H1 (cell line): ENCODE measurements at regions not wholly inside any gene's neighbourhood (a gene's known extent, or its start where the extent isn't known, plus 50 kb on each side); places are given as distances from the start of the nearest gene placed in this dataset.

ENCODE experiments used
- CTCF ChIA-PET: fragments of 300-600 bp; sonication (Branson Sonifier 250); formaldehyde crosslinking; loops from one replicate; lab custom pipeline; 2021; ENCODE audit not compliant: partially characterized antibody; lab: Charles Lee
- POLR2A ChIA-PET: fragments of 300-600 bp; sonication (Branson Sonifier 250); formaldehyde crosslinking; loops from one replicate; lab custom pipeline; 2021; ENCODE audit warnings: inconsistent platforms; ENCODE audit not compliant: partially characterized antibody; lab: Charles Lee
- DNase-seq, 2 experiments: peaks; one replicate each; pipeline versions ENCODE4 v3.0.0 to v3.0.0-alpha.2; 2010 to 2022; ENCODE audit warnings: low spot score in 2 of 2, low read depth in 1 of 2, mixed read lengths in 1 of 2
- FAIRE-seq: peaks from 2 replicates; lab custom pipeline; 2011; peaks lifted over from hg19 to GRCh38; lab: Jason Lieb, UNC
- H2AFZ ChIP-seq: 2 replicates; pipeline ENCODE4 v1.8.1; 2012; ENCODE audit warnings: low read length, inconsistent platforms
- H2AK5ac ChIP-seq: 2 replicates; pipeline ENCODE4 v1.6.1; 2013; ENCODE audit warnings: low read depth, low read length
- H2BK120ac ChIP-seq: replicated peaks from 2 replicates; pipeline ENCODE3; 2013; ENCODE audit warnings: low read depth, low read length, inconsistent platforms
- H2BK12ac ChIP-seq: 2 replicates; pipeline ENCODE4 v1.6.1; 2013; ENCODE audit warnings: low read depth, low read length
- H2BK15ac ChIP-seq: 2 replicates; pipeline ENCODE4 v1.6.1; 2013; ENCODE audit warnings: low read length
- H2BK20ac ChIP-seq: 2 replicates; pipeline ENCODE4 v1.6.1; 2013; ENCODE audit warnings: low read length
- H2BK5ac ChIP-seq: 2 replicates; pipeline ENCODE4 v1.6.1; 2013; ENCODE audit warnings: low read depth, low read length
- H3K14ac ChIP-seq: 2 replicates; pipeline ENCODE4 v1.6.1; 2013; ENCODE audit warnings: inconsistent platforms; ENCODE audit not compliant: insufficient read length
- H3K18ac ChIP-seq: 2 replicates; pipeline ENCODE4 v1.6.1; 2013; ENCODE audit warnings: low read length; ENCODE audit errors: extremely low read depth
- H3K23ac ChIP-seq: 2 replicates; pipeline ENCODE4 v1.6.1; 2013; ENCODE audit warnings: inconsistent platforms; ENCODE audit not compliant: insufficient read length
- H3K23me2 ChIP-seq: 2 replicates; pipeline ENCODE4 v1.6.1; 2013; ENCODE audit warnings: low read depth, low read length
- H3K27ac ChIP-seq: 2 replicates; pipeline ENCODE4 v1.6.1; 2011; ENCODE audit warnings: low read depth, low read length, inconsistent platforms
- H3K27me3 ChIP-seq, 4 experiments: replicated peaks in 1 of 4; 1 replicate in 1 of 4; 2 replicates in 3 of 4; pipeline versions ENCODE4 v1.6.1 to v1.8.1; 2011 to 2013; ENCODE audit warnings: low read length in 3 of 4, mild to moderate bottlenecking in 3 of 4, inconsistent platforms in 2 of 4, mixed read lengths in 2 of 4, moderate library complexity in 1 of 4; ENCODE audit not compliant: control insufficient read depth in 3 of 4, insufficient read depth in 3 of 4; ENCODE audit errors: extremely low read depth in 1 of 4
- H3K36me3 ChIP-seq, 4 experiments: 2 replicates each; pipeline versions ENCODE4 v1.6.1 to v1.8.1; 2011 to 2013; ENCODE audit warnings: mild to moderate bottlenecking in 4 of 4, low read length in 3 of 4, moderate library complexity in 2 of 4, control low read depth in 1 of 4, inconsistent platforms in 1 of 4; ENCODE audit not compliant: insufficient read depth in 4 of 4, control insufficient read depth in 2 of 4
- H3K4ac ChIP-seq: replicated peaks from 2 replicates; pipeline ENCODE3; 2013; ENCODE audit warnings: low read length, low read depth, mixed read lengths, inconsistent platforms; ENCODE audit not compliant: insufficient read length
- H3K4me1 ChIP-seq, 4 experiments: replicated peaks in 1 of 4; 1 replicate in 1 of 4; 2 replicates in 3 of 4; pipeline versions ENCODE4 v1.6.1 to v1.8.1; 2011 to 2013; ENCODE audit warnings: low read length in 3 of 4, inconsistent platforms in 2 of 4, mixed read lengths in 1 of 4; ENCODE audit not compliant: insufficient read depth in 4 of 4, control insufficient read depth in 3 of 4
- H3K4me2 ChIP-seq, 2 experiments: 2 replicates each; pipeline versions ENCODE4 v1.6.1 to v1.8.1; 2011 to 2013; ENCODE audit warnings: low read depth in 2 of 2, low read length in 2 of 2, control low read depth in 1 of 2, inconsistent platforms in 1 of 2, mild to moderate bottlenecking in 1 of 2; ENCODE audit not compliant: insufficient read depth in 1 of 2
- H3K4me3 ChIP-seq, 4 experiments: fragments of 200-600, 300-600 bp in 1 of 4; sonication (generic), shearing (Covaris generic), sonication (Bioruptor Twin) in 1 of 4; 2 replicates each; pipeline versions ENCODE4 v1.5.1 to v1.8.1; 2011 to 2016; ENCODE audit warnings: low read length in 4 of 4, low read depth in 3 of 4, control low read depth in 2 of 4, inconsistent platforms in 2 of 4, mild to moderate bottlenecking in 2 of 4, mixed read lengths in 1 of 4, moderate library complexity in 1 of 4; ENCODE audit not compliant: insufficient read depth in 2 of 4; ENCODE audit errors: extremely low read depth in 1 of 4
- H3K56ac ChIP-seq: replicated peaks from 2 replicates; pipeline ENCODE3; 2013; ENCODE audit warnings: low read depth, mild to moderate bottlenecking, mixed read lengths, low read length, inconsistent platforms; ENCODE audit not compliant: insufficient read length
- H3K79me1 ChIP-seq: 2 replicates; pipeline ENCODE4 v1.6.1; 2013; ENCODE audit warnings: low read depth, low read length, control low read depth
- H3K79me2 ChIP-seq, 2 experiments: 2 replicates each; pipeline versions ENCODE4 v1.6.1 to v1.8.1; 2012 to 2013; ENCODE audit warnings: low read length in 2 of 2, mild to moderate bottlenecking in 2 of 2, inconsistent platforms in 1 of 2; ENCODE audit not compliant: insufficient read depth in 2 of 2, control insufficient read depth in 1 of 2
- H3K9ac ChIP-seq, 4 experiments: replicated peaks in 1 of 4; 1 replicate in 1 of 4; 2 replicates in 3 of 4; pipeline versions ENCODE4 v1.6.1 to v1.8.1; 2011 to 2013; ENCODE audit warnings: low read depth in 3 of 4, low read length in 3 of 4, control low read depth in 2 of 4, mild to moderate bottlenecking in 2 of 4, moderate library complexity in 2 of 4, inconsistent platforms in 1 of 4; ENCODE audit errors: extremely low read depth in 1 of 4
- H3K9me3 ChIP-seq, 2 experiments: 2 replicates each; pipeline versions ENCODE4 v1.6.1 to v1.8.1; 2012 to 2013; ENCODE audit warnings: mild to moderate bottlenecking in 2 of 2, moderate library complexity in 2 of 2, control low read depth in 1 of 2, inconsistent platforms in 1 of 2, low read depth in 1 of 2, low read length in 1 of 2, mixed read lengths in 1 of 2; ENCODE audit not compliant: insufficient read depth in 2 of 2
- H4K20me1 ChIP-seq, 2 experiments: replicated peaks in 1 of 2; 2 replicates each; pipeline versions ENCODE3 to v1.8.1; 2011 to 2013; ENCODE audit warnings: inconsistent platforms in 2 of 2, low read length in 2 of 2, mild to moderate bottlenecking in 1 of 2; ENCODE audit not compliant: insufficient read depth in 2 of 2, control insufficient read depth in 1 of 2
- H4K5ac ChIP-seq: 2 replicates; pipeline ENCODE4 v1.6.1; 2013; ENCODE audit warnings: low read length, low read depth, mixed read lengths, inconsistent platforms; ENCODE audit not compliant: insufficient read length
- H4K8ac ChIP-seq: 2 replicates; pipeline ENCODE4 v1.8.0; 2013; ENCODE audit warnings: mild to moderate bottlenecking, moderate library complexity, low read length, inconsistent platforms; ENCODE audit not compliant: insufficient read depth; ENCODE audit errors: extremely low read depth
- H4K91ac ChIP-seq: replicated peaks from 2 replicates; pipeline ENCODE3; 2013; ENCODE audit warnings: low read length, mixed read lengths, inconsistent platforms; ENCODE audit not compliant: insufficient read length
- ATF3 ChIP-seq: IDR thresholded peaks from 2 replicates; pipeline ENCODE4 v1.6.1; 2011; ENCODE audit warnings: low read depth, mild to moderate bottlenecking, low read length; ENCODE audit not compliant: insufficient read depth
- BACH1 ChIP-seq: IDR thresholded peaks from 2 replicates; pipeline ENCODE4 v1.6.1; 2012; ENCODE audit warnings: low read length, improper control_type of control experiment
- CEBPB ChIP-seq: IDR thresholded peaks from 2 replicates; pipeline ENCODE4 v1.6.1; 2012; ENCODE audit warnings: low read depth, low read length
- CTBP2 ChIP-seq: IDR thresholded peaks from 2 replicates; pipeline ENCODE4 v1.7.0; 2011; ENCODE audit warnings: borderline replicate concordance, mild to moderate bottlenecking, moderate library complexity, mixed read lengths, low read length; ENCODE audit not compliant: insufficient read depth, insufficient read length
- EP300 ChIP-seq, 2 experiments: IDR thresholded peaks; 1 replicate in 1 of 2; 2 replicates in 1 of 2; pipeline ENCODE4 v1.6.1; 2011 to 2012; ENCODE audit warnings: low read depth in 2 of 2, low read length in 2 of 2, mild to moderate bottlenecking in 2 of 2, borderline replicate concordance in 1 of 2, inconsistent platforms in 1 of 2, moderate library complexity in 1 of 2
- FOSL1 ChIP-seq: IDR thresholded peaks from 2 replicates; pipeline ENCODE4 v1.6.1; 2011; ENCODE audit warnings: mild to moderate bottlenecking, low read depth, low read length, moderate library complexity; ENCODE audit not compliant: insufficient read depth
- HDAC6 ChIP-seq: IDR thresholded peaks from one replicate; pipeline ENCODE4 v1.7.1; 2012; ENCODE audit warnings: low read depth, mild to moderate bottlenecking, inconsistent platforms, low read length, moderate library complexity
- MAX ChIP-seq: IDR thresholded peaks from 2 replicates; pipeline ENCODE4 v1.6.1; 2012; ENCODE audit warnings: inconsistent platforms
- NRF1 ChIP-seq: IDR thresholded peaks from 2 replicates; pipeline ENCODE4 v1.6.1; 2011; ENCODE audit warnings: mild to moderate bottlenecking, low read depth, low read length, improper control_type of control experiment
- POLR2A ChIP-seq, 2 experiments: IDR thresholded peaks; 1 replicate in 1 of 2; 2 replicates in 1 of 2; pipeline ENCODE4 v1.6.1; 2011; ENCODE audit warnings: low read depth in 2 of 2, low read length in 2 of 2, mild to moderate bottlenecking in 2 of 2; ENCODE audit errors: control extremely low read depth in 1 of 2
- RBBP5 ChIP-seq: IDR thresholded peaks from 2 replicates; pipeline ENCODE4 v1.7.1; 2012; ENCODE audit warnings: low read depth, mild to moderate bottlenecking, inconsistent platforms, low read length, moderate library complexity, borderline replicate concordance
- SIX5 ChIP-seq: IDR thresholded peaks from 2 replicates; pipeline ENCODE4 v1.6.1; 2011; ENCODE audit warnings: mild to moderate bottlenecking, low read depth, low read length
- SUZ12 ChIP-seq: fragments of 200-600 bp; sonication (generic); IDR thresholded peaks from 2 replicates; pipeline ENCODE4 v1.6.1; 2012; ENCODE audit warnings: mild to moderate bottlenecking, inconsistent platforms, low read length, moderate library complexity, mixed read lengths
- TBP ChIP-seq: IDR thresholded peaks from 2 replicates; pipeline ENCODE4 v1.6.1; 2011; ENCODE audit warnings: low read depth, low read length, improper control_type of control experiment
- WGBS, 2 experiments: shearing (Covaris generic) in 1 of 2; methylation state at CpG; one replicate each; pipeline versions ENCODE4 v1.1.6 to v1.1.7; 2013 to 2015; ENCODE audit warnings: low lambda C conversion rate in 2 of 2, mixed read lengths in 2 of 2, inconsistent platforms in 1 of 2, low coverage in 1 of 2, missing lambda C conversion rate in 1 of 2; ENCODE audit not compliant: insufficient replicate concordance in 2 of 2, insufficient coverage in 1 of 2, insufficient read length in 1 of 2; ENCODE audit errors: extremely low coverage in 1 of 2, missing lambda C conversion rate in 1 of 2; 5-methylcytosine and 5-hydroxymethylcytosine counted together

GRCh38 chr13:72198967-72199560 is 332.1 kb upstream of the DACH1 start:
- ChIA-PET CTCF (interaction anchor here (0.6 to 1.7 kb wide), 5 partner anchors 10 to 220 kb away, joined by 3 to 5 read pairs (median 3); no protein-coding TSS in a partner anchor), POLR2A (no interaction called here)
- no peaks in the 10 kb centered on the region for H3K79me2 ChIP-seq
- no peak overlapping the region for H3K14ac ChIP-seq
- FAIRE-seq: no peak
- no peak overlapping the region for H3K56ac ChIP-seq
- H3K18ac ChIP-seq: no peak overlapping the region
- no peaks in the 10 kb centered on the region for H4K20me1 ChIP-seq
- no peak overlapping the region for H3K4me2 ChIP-seq
- H3K4me3 ChIP-seq: no peak overlapping the region
- H2AK5ac ChIP-seq: no peak overlapping the region
- no peak overlapping the region for H4K8ac ChIP-seq
- H2BK120ac ChIP-seq: peak overlapping the region; percentile 43
- H3K23me2 ChIP-seq: no peaks in the 10 kb centered on the region
- H4K5ac ChIP-seq: no peak overlapping the region
- H3K27me3 ChIP-seq: no peaks in the 10 kb centered on the region
- 95% methylated on average over 2 of the region's 2 CpGs; no CpG with 5 or more reads in 1 of the 2 experiments for WGBS, 2 experiments
- no peaks in the 10 kb centered on the region for H3K9me3 ChIP-seq
- H3K4ac ChIP-seq: no peak overlapping the region
- no peaks in the 10 kb centered on the region for H3K79me1 ChIP-seq
- H3K27ac ChIP-seq: no peak overlapping the region
- H3K23ac ChIP-seq: no peak overlapping the region
- no peaks in the 10 kb centered on the region for H3K36me3 ChIP-seq
- no peak overlapping the region for H2BK12ac ChIP-seq
- no peak for DNase-seq
- 0 out of 2 replicates have a peak overlapping the region, but pooled peaks have one; percentile 44 for H2AFZ ChIP-seq
- H4K91ac ChIP-seq: no peak overlapping the region
- no peaks in the 10 kb centered on the region for H3K4me1 ChIP-seq
- no peak overlapping the region for H3K9ac ChIP-seq
- H2BK20ac ChIP-seq: no peak overlapping the region
- no peak overlapping the region for H2BK15ac ChIP-seq
- no peak overlapping the region for H2BK5ac ChIP-seq
- no peak for TF ChIP-seq POLR2A (IDR thresholded peaks at IDR 0.05; ENCODE audit: control extremely low read depth in 1 of 2, low read depth in 2 of 2, low read length in 2 of 2)
- TF ChIP-seq MAX: no peak
- TF ChIP-seq ATF3: no peak
- TF ChIP-seq TBP: no peak
- no peak for TF ChIP-seq HDAC6
- no peak for TF ChIP-seq SUZ12
- TF ChIP-seq SIX5: no peak
- no peak for TF ChIP-seq NRF1
- no peak for TF ChIP-seq EP300 (IDR thresholded peaks at IDR 0.05; ENCODE audit: borderline replicate concordance in 1 of 2, low read depth in 2 of 2, low read length in 2 of 2)
- TF ChIP-seq BACH1: no peak
- no peak for TF ChIP-seq RBBP5
- TF ChIP-seq CEBPB: no peak
- no peak for TF ChIP-seq FOSL1
- no peak for TF ChIP-seq CTBP2
